A673 (cell line): ENCODE measurements at regions not wholly inside any gene's neighbourhood (a gene's known extent, or its start where the extent isn't known, plus 50 kb on each side); places are given as distances from the start of the nearest gene placed in this dataset.

Experiments used
- BruUV-seq: library from RNA; stranded (reverse); fragments of 400-500 nt; replicated peaks from 2 replicates; lab custom pipeline; 2021; lab: Mats Ljungman, UMichigan
- CTCF ChIA-PET: fragments of 300-600 bp; sonication (Branson Sonifier 250); formaldehyde crosslinking; loops from one replicate; lab custom pipeline; 2022; ENCODE audit warnings: antibody characterized with exemption; lab: Charles Lee
- POLR2A ChIA-PET: fragments of 300-600 bp; sonication (Branson Sonifier 250); formaldehyde crosslinking; loops from one replicate; lab custom pipeline; 2022; ENCODE audit warnings: antibody characterized with exemption; ENCODE audit not compliant: low non-redundant PET; lab: Charles Lee
- DNase-seq: peaks from one replicate; pipeline ENCODE4 v3.0.0-alpha.2; 2015; ENCODE audit warnings: low spot score
- H3K27ac ChIP-seq: fragments of 200-600 bp; sonication (generic); 2 replicates; pipeline ENCODE4 v1.5.1; 2016; ENCODE audit warnings: mixed run types, low read depth, mild to moderate bottlenecking, mixed read lengths, antibody characterized with exemption, low read length; ENCODE audit not compliant: poor library complexity, severe bottlenecking
- H3K27me3 ChIP-seq: fragments of 200-600 bp; sonication (generic); replicated peaks from 2 replicates; pipeline ENCODE4 v1.6.1; 2017; ENCODE audit warnings: mixed run types, low read depth, mild to moderate bottlenecking, mixed read lengths, antibody characterized with exemption, low read length; ENCODE audit not compliant: insufficient read depth, poor library complexity
- H3K36me3 ChIP-seq: fragments of 200-600 bp; sonication (generic); 2 replicates; pipeline ENCODE4 v1.6.1; 2016; ENCODE audit warnings: mixed run types, mild to moderate bottlenecking, mixed read lengths, antibody characterized with exemption, low read length; ENCODE audit not compliant: insufficient read depth, poor library complexity, severe bottlenecking
- H3K4me1 ChIP-seq: fragments of 200-600 bp; sonication (generic); 2 replicates; pipeline ENCODE4 v1.6.1; 2017; ENCODE audit warnings: mixed run types, mild to moderate bottlenecking, mixed read lengths, antibody characterized with exemption, low read length; ENCODE audit not compliant: insufficient read depth, poor library complexity, severe bottlenecking
- H3K4me3 ChIP-seq: fragments of 200-600 bp; sonication (generic); 2 replicates; pipeline ENCODE4 v1.5.1; 2016; ENCODE audit warnings: low read depth, mixed run types, mild to moderate bottlenecking, mixed read lengths, low read length; ENCODE audit not compliant: poor library complexity, severe bottlenecking
- H3K9me3 ChIP-seq: fragments of 200-600 bp; sonication (generic); 2 replicates; pipeline ENCODE4 v1.6.1; 2016; ENCODE audit warnings: mixed run types, low read depth, mild to moderate bottlenecking, mixed read lengths, antibody characterized with exemption, low read length; ENCODE audit not compliant: poor library complexity, severe bottlenecking
- EZH2 ChIP-seq: fragments of 200-600 bp; sonication (generic); IDR thresholded peaks from 2 replicates; pipeline ENCODE4 v1.6.1; 2017; ENCODE audit warnings: borderline replicate concordance, low read depth, mild to moderate bottlenecking, mixed read lengths, antibody characterized with exemption, low read length; ENCODE audit not compliant: poor library complexity, severe bottlenecking
- intact Hi-C: fragments of 100-400 bp; cut with micrococcal nuclease; formaldehyde crosslinking; loops from one replicate; pipeline ENCODE4 v1.10.0; 2022; ENCODE audit not compliant: unreplicated experiment
- TF ChIP-seq, protein P1 (sequence below): fragments of 300-800, 200-600 bp; sonication (generic); conservative IDR thresholded peaks from 2 replicates; pipeline ENCODE4 v1.5.1; 2017; ENCODE audit warnings: low read depth, mild to moderate bottlenecking, antibody characterized with exemption, low read length, moderate library complexity, mixed read lengths

DNA sequence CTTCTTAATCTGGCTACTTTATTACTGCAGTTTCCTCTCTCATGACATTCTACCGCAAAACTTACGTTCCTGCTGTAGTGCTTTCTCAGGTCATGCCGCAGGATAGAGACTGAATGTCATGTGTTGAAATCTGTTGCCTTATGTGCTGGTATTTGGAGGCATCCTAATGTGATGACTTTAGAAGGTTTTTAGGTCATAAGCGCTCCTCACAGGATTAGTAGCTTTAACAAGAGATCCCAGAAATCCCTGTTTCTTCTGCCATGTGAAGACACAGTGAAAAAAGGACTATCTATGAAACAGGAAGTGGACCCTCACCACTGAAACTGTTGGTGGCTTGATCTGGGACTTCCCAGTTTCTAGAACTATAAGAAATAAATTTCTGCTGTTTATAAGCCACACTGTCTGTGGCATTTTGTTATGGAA is 209.3 kb downstream of the LACC1 start:
- intact Hi-C loops: no loop called here
- DNase-seq: no peak
- BruUV-seq: no TSS peak
- ChIA-PET CTCF (no interaction called here), POLR2A (no interaction called here)
- no peaks in the 10 kb centered on the region for H3K27me3 ChIP-seq
- no peaks in the 10 kb centered on the region for H3K36me3 ChIP-seq
- H3K9me3 ChIP-seq: no peaks in the 10 kb centered on the region
- no peak overlapping the region for H3K4me3 ChIP-seq
- no peaks in the 10 kb centered on the region for H3K4me1 ChIP-seq
- H3K27ac ChIP-seq: no peak overlapping the region
- no peak for TF ChIP-seq EZH2
- TF ChIP-seq, protein P1, sequence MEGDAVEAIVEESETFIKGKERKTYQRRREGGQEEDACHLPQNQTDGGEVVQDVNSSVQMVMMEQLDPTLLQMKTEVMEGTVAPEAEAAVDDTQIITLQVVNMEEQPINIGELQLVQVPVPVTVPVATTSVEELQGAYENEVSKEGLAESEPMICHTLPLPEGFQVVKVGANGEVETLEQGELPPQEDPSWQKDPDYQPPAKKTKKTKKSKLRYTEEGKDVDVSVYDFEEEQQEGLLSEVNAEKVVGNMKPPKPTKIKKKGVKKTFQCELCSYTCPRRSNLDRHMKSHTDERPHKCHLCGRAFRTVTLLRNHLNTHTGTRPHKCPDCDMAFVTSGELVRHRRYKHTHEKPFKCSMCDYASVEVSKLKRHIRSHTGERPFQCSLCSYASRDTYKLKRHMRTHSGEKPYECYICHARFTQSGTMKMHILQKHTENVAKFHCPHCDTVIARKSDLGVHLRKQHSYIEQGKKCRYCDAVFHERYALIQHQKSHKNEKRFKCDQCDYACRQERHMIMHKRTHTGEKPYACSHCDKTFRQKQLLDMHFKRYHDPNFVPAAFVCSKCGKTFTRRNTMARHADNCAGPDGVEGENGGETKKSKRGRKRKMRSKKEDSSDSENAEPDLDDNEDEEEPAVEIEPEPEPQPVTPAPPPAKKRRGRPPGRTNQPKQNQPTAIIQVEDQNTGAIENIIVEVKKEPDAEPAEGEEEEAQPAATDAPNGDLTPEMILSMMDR: no peak

DNA sequence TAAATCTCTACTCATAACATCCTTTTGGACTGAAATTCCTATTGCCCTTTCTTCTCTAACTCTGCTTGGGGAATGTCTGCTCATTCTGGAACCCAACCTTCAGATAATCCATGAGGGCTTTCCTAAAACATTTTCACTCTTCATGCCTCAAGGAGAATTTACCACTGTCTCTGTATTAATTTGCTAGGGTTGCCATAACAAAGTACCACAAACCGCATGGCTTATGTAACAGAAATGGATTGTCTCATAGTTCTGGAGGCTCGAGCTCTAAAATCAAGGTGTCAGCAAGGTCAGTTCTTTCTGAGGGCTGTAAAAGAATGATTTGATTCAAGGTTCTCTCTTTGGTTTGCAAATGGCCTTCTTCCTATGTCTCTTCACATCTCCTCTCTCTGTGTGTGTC is 209.7 kb downstream of the LACC1 start:
- BruUV-seq: no TSS peak
- no peaks in the 10 kb centered on the region for H3K4me1 ChIP-seq
- ChIA-PET POLR2A (no interaction called here), CTCF (no interaction called here)
- no peak for DNase-seq
- H3K36me3 ChIP-seq: no peaks in the 10 kb centered on the region
- TF ChIP-seq, protein P1: no peak
- TF ChIP-seq EZH2: no peak
- no peak overlapping the region for H3K4me3 ChIP-seq
- intact Hi-C loops: no loop called here
- no peaks in the 10 kb centered on the region for H3K27me3 ChIP-seq
- H3K9me3 ChIP-seq: no peaks in the 10 kb centered on the region
- no peak overlapping the region for H3K27ac ChIP-seq

DNA sequence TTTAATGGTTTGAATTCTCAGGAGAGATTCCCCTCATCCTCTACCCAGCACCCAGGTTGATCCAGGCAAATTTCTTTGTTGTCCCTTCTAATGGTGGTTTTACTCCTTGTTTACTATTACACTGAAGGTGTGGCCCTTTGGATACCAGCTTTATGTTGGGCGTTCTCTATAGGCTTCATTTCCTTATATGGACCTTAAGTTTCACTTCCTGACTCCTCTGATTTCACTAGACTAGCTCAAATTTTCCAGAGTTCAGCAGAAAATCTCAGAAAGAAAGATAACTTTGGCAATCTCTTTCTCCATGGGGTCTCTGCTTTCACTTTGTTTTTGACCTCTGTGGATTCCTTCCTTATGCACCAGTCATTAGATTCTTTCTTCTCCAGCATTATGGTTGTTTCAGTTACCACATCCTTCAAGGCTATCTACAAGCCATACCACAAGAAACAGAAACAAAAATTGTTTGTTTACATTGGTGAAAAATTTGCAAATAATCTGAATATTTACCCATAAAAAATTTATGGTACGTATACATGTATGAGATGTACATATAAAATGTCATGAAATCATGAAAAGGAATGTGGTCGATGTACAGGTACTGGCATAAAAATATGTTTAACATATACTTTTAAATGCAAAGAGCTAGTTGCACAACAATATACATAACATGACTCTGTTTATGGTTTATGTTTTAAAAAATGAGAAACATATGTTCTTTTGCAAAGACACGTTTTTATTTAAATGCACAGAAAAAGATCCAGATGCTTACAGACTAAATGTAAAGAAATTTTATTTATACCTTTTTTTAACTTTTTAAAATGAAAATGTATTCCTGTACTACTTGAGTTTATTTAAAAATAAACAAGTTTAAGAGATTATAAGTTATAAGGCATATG is 212.6 kb downstream of the LACC1 start:
- ChIA-PET POLR2A (no interaction called here), CTCF (no interaction called here)
- Histone ChIP-seq H3K27me3 (no peaks in the 10 kb centered on the region), H3K4me1 (no peaks in the 10 kb centered on the region), H3K4me3 (no peak overlapping the region), H3K36me3 (no peaks in the 10 kb centered on the region), H3K9me3 (no peaks in the 10 kb centered on the region), H3K27ac (no peak overlapping the region)
- intact Hi-C loops: no loop called here
- BruUV-seq: no TSS peak
- TF ChIP-seq, protein P1: no peak
- no peak for TF ChIP-seq EZH2
- no peak for DNase-seq
